ENCODE measurements at regions not wholly inside any gene's neighbourhood (a gene's known extent, or its start where the extent isn't known, plus 50 kb on each side); places are given as distances from the start of the nearest gene placed in this dataset.

- no peak overlapping the region for H3K4me2 ChIP-seq (ENCODE audit: low read length)
- no peak overlapping the region for H2AFZ ChIP-seq (ENCODE audit: low read length)
- H3K36me3 ChIP-seq (ENCODE audit: insufficient read depth, low read length): no peaks in the 10 kb centered on the region; the same call in 1 of the 2 replicates
- H3K4me3 ChIP-seq (ENCODE audit: low read depth, low read length, poor library complexity, severe bottlenecking): no peak overlapping the region
- TF ChIP-seq EZH2 (IDR thresholded peaks at IDR 0.05; ENCODE audit: borderline replicate concordance, low read length): no peak
- TF ChIP-seq, protein P1, sequence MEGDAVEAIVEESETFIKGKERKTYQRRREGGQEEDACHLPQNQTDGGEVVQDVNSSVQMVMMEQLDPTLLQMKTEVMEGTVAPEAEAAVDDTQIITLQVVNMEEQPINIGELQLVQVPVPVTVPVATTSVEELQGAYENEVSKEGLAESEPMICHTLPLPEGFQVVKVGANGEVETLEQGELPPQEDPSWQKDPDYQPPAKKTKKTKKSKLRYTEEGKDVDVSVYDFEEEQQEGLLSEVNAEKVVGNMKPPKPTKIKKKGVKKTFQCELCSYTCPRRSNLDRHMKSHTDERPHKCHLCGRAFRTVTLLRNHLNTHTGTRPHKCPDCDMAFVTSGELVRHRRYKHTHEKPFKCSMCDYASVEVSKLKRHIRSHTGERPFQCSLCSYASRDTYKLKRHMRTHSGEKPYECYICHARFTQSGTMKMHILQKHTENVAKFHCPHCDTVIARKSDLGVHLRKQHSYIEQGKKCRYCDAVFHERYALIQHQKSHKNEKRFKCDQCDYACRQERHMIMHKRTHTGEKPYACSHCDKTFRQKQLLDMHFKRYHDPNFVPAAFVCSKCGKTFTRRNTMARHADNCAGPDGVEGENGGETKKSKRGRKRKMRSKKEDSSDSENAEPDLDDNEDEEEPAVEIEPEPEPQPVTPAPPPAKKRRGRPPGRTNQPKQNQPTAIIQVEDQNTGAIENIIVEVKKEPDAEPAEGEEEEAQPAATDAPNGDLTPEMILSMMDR (IDR thresholded peaks at IDR 0.05; ENCODE audit: low read length): no peak
- H3K9ac ChIP-seq (ENCODE audit: low read length): no peak overlapping the region
- H3K27me3 ChIP-seq (ENCODE audit: insufficient read depth, low read length): no peaks in the 10 kb centered on the region; the same call in 1 of the 2 replicates
- peaks cover 11% of the 10 kb centered on the region for H3K9me3 ChIP-seq (ENCODE audit: low read length)
- no peaks in the 10 kb centered on the region for H3F3A ChIP-seq (ENCODE audit: insufficient read depth, low read length)
- no peaks in the 10 kb centered on the region for H3K4me1 ChIP-seq (ENCODE audit: insufficient read depth, low read length, severe bottlenecking)
- H3K79me2 ChIP-seq (ENCODE audit: insufficient read depth, low read length): no peaks in the 10 kb centered on the region
- no peak overlapping the region for H3K27ac ChIP-seq (ENCODE audit: low read depth, low read length, poor library complexity, severe bottlenecking)
- no peaks in the 10 kb centered on the region for H4K20me1 ChIP-seq (ENCODE audit: insufficient read depth, low read length)
- H3K9me2 ChIP-seq (ENCODE audit: low read depth, low read length): no peaks in the 10 kb centered on the region
Measured at GRCh38 chr15:99464137-99464536, 101.6 kb upstream of the MEF2A start.

- peaks cover 11% of the 10 kb centered on the region for H3K4me1 ChIP-seq (ENCODE audit: insufficient read depth, low read length, severe bottlenecking)
- peaks cover 11% of the 10 kb centered on the region for H3K9me3 ChIP-seq (ENCODE audit: low read length)
- no peaks in the 10 kb centered on the region for H4K20me1 ChIP-seq (ENCODE audit: insufficient read depth, low read length)
- no peak overlapping the region for H3K4me2 ChIP-seq (ENCODE audit: low read length)
- H3F3A ChIP-seq (ENCODE audit: insufficient read depth, low read length): no peaks in the 10 kb centered on the region
- no peaks in the 10 kb centered on the region; the same call in 1 of the 2 replicates for H3K27me3 ChIP-seq (ENCODE audit: insufficient read depth, low read length)
- no peak overlapping the region for H3K27ac ChIP-seq (ENCODE audit: low read depth, low read length, poor library complexity, severe bottlenecking)
- TF ChIP-seq, protein P1 (IDR thresholded peaks at IDR 0.05; ENCODE audit: low read length): no peak
- TF ChIP-seq EZH2 (IDR thresholded peaks at IDR 0.05; ENCODE audit: borderline replicate concordance, low read length): no peak
- no peaks in the 10 kb centered on the region; the same call in 1 of the 2 replicates for H3K36me3 ChIP-seq (ENCODE audit: insufficient read depth, low read length)
- H3K9ac ChIP-seq (ENCODE audit: low read length): no peak overlapping the region
- no peak overlapping the region for H3K4me3 ChIP-seq (ENCODE audit: low read depth, low read length, poor library complexity, severe bottlenecking)
- no peak overlapping the region for H2AFZ ChIP-seq (ENCODE audit: low read length)
- H3K9me2 ChIP-seq (ENCODE audit: low read depth, low read length): no peaks in the 10 kb centered on the region
- no peaks in the 10 kb centered on the region for H3K79me2 ChIP-seq (ENCODE audit: insufficient read depth, low read length)
Measured at GRCh38 chr15:99466701-99467337, 99.0 kb upstream of the MEF2A start.

GRCh38 chr15:99467338-99467720 lies 98.5 kb upstream of the MEF2A start:
- no peaks in the 10 kb centered on the region for H3K79me2 ChIP-seq (ENCODE audit: insufficient read depth, low read length)
- no peak overlapping the region for H3K27ac ChIP-seq (ENCODE audit: low read depth, low read length, poor library complexity, severe bottlenecking)
- H3K27me3 ChIP-seq (ENCODE audit: insufficient read depth, low read length): no peaks in the 10 kb centered on the region; the same call in 1 of the 2 replicates
- H4K20me1 ChIP-seq (ENCODE audit: insufficient read depth, low read length): no peaks in the 10 kb centered on the region
- H3K4me2 ChIP-seq (ENCODE audit: low read length): no peak overlapping the region
- H3K9me3 ChIP-seq (ENCODE audit: low read length): peaks cover 11% of the 10 kb centered on the region
- H3K9ac ChIP-seq (ENCODE audit: low read length): no peak overlapping the region
- H3K36me3 ChIP-seq (ENCODE audit: insufficient read depth, low read length): no peaks in the 10 kb centered on the region; the same call in 1 of the 2 replicates
- H3K4me1 ChIP-seq (ENCODE audit: insufficient read depth, low read length, severe bottlenecking): peaks cover 14% of the 10 kb centered on the region
- TF ChIP-seq, protein P1 (IDR thresholded peaks at IDR 0.05; ENCODE audit: low read length): no peak
- H3K4me3 ChIP-seq (ENCODE audit: low read depth, low read length, poor library complexity, severe bottlenecking): no peak overlapping the region
- H3K9me2 ChIP-seq (ENCODE audit: low read depth, low read length): no peaks in the 10 kb centered on the region
- no peaks in the 10 kb centered on the region for H3F3A ChIP-seq (ENCODE audit: insufficient read depth, low read length)
- H2AFZ ChIP-seq (ENCODE audit: low read length): no peak overlapping the region
